ENCODE measurements at regions not wholly inside any gene's neighbourhood (a gene's known extent, or its start where the extent isn't known, plus 50 kb on each side); places are given as distances from the start of the nearest gene placed in this dataset.

DNA sequence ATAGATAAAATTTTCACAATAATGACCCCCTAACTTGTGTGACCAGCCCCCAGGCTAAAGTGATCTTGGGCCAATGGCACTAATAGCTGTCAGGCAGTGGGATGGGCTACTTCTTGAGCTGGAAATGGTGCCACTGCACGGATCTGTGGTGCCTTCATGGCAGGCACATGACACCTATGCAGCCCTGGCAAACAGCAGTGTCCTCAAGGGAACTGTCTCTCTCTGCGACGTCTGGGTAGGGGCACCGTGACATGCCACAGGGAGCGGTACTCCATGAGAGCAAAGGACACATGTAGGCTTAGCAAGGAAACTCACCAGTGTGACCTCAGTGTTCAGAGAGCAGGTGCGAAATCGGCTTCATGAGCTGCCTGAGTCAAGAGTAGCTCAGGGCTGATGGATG is 161.7 kb upstream of the TWIST2 start:
- H2AFZ ChIP-seq (ENCODE audit: low read depth, low read length): no peak overlapping the region
- no peaks in the 10 kb centered on the region for H3K27me3 ChIP-seq (ENCODE audit: insufficient read depth, low read length)
- no peak overlapping the region for H3K4me3 ChIP-seq (ENCODE audit: low read length)
- H3K9me3 ChIP-seq (ENCODE audit: low read length): no peaks in the 10 kb centered on the region
- H3K36me3 ChIP-seq (ENCODE audit: insufficient read depth, low read length): no peaks in the 10 kb centered on the region
- H3K4me1 ChIP-seq (ENCODE audit: insufficient read depth, low read length): no peaks in the 10 kb centered on the region

DNA sequence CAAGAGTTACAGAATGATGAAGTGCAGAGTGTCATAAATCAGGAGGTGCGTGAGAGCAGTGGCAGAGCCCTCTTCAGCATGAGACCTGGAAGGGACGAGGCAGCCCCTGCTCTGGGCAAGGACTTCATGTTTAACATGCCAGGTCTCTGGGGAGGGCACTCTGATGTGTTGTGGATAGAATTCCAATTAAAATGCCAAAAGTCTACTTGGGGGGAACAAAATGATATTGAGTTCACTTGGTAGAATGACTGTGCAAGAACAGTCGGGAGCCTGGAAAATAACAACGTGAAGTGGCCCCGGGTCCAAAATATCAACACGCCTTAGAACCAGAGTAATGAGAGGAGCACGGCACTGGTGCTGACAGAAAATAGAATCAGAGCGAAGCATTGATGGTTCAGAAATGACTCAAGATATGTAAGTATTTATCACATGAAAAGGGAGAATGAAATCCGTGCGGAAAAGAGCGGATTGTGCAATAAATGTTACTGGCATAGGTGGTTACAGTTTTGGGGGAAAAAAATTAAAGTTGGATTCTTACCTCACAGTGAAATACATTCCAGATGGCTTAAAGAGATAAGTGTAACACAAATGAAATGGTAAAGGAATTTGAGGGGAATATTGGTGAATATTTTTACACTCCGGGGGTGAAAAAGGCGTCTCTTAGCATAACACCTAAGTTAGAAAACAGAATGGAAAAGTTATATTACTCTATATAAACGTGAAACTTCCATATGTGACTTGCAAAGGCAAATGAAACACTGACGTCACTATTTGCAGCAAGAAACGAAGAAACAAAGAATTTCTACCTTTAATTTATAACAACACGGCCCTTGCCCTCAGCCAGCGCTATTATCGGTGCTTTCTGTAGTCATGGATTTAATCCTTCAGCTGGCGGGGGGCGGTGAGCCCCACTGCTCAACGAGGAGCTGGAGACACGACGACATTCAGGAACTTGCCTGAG is 159.4 kb upstream of the TWIST2 start:
- H3K4me3 ChIP-seq (ENCODE audit: low read length): no peak overlapping the region
- H3K36me3 ChIP-seq (ENCODE audit: insufficient read depth, low read length): no peaks in the 10 kb centered on the region
- H3K27me3 ChIP-seq (ENCODE audit: insufficient read depth, low read length): no peaks in the 10 kb centered on the region

DNA sequence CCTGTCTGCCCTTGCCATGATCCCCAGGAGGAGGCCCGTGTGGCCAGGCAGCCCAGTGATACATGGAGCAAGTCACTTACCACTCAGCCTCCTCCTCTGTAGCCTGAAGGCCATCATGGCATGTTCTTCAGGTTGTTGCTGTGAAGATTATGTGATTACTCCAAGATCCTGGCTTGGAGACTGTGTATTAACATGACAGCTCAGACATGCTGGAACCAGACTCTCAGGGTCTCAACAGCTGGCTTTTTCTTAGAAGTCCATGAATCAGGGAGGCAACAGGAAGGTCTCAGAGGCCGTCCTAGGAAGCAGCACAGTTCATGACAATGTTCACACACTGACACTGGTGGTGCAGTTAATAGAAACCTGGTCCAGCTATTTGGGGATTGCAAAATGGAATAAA is 158.6 kb upstream of the TWIST2 start:
- Histone ChIP-seq H3K4me1 (ENCODE audit: insufficient read depth, low read length) (no peaks in the 10 kb centered on the region), H3K36me3 (ENCODE audit: insufficient read depth, low read length) (no peaks in the 10 kb centered on the region), H2AFZ (ENCODE audit: low read depth, low read length) (no peak overlapping the region), H3K4me3 (ENCODE audit: low read length) (no peak overlapping the region), H3K27me3 (ENCODE audit: insufficient read depth, low read length) (no peaks in the 10 kb centered on the region), H3K9me3 (ENCODE audit: low read length) (no peaks in the 10 kb centered on the region)

More for the DNA sequence above, 159.4 kb upstream of the TWIST2 start:
- Histone ChIP-seq H3K4me1 (ENCODE audit: insufficient read depth, low read length) (no peaks in the 10 kb centered on the region), H3K9me3 (ENCODE audit: low read length) (no peaks in the 10 kb centered on the region), H2AFZ (ENCODE audit: low read depth, low read length) (no peak overlapping the region)

DNA sequence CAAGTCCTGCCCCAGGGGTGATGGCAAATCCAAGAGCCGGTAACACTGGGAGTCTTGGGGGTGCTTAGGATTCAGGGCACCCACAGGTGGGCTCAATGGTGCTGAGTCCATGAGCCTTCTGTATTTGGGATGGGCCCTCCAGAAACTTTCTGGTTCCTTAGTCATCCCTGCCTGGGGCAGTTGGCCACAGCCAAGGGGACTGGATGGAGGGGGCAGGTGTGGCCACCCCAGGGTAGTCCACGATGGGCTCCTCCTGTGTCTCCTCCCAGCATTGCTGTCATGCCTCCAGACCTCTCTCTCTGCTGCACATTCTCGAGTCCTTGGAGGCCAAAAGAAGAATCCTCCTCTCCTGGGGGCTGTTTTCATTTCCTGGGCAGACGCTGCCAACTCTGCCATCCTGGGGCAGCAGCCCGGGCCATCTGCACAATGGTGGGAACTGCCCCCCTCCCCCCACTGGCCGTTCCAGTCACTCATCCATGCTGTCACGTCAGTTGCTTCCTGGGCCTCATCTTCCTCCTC is 158.0 kb upstream of the TWIST2 start:
- H3K27me3 ChIP-seq (ENCODE audit: insufficient read depth, low read length): no peaks in the 10 kb centered on the region
- H2AFZ ChIP-seq (ENCODE audit: low read depth, low read length): no peak overlapping the region
- H3K9me3 ChIP-seq (ENCODE audit: low read length): no peaks in the 10 kb centered on the region
- H3K4me1 ChIP-seq (ENCODE audit: insufficient read depth, low read length): no peaks in the 10 kb centered on the region
- no peak overlapping the region for H3K4me3 ChIP-seq (ENCODE audit: low read length)
- H3K36me3 ChIP-seq (ENCODE audit: insufficient read depth, low read length): no peaks in the 10 kb centered on the region

DNA sequence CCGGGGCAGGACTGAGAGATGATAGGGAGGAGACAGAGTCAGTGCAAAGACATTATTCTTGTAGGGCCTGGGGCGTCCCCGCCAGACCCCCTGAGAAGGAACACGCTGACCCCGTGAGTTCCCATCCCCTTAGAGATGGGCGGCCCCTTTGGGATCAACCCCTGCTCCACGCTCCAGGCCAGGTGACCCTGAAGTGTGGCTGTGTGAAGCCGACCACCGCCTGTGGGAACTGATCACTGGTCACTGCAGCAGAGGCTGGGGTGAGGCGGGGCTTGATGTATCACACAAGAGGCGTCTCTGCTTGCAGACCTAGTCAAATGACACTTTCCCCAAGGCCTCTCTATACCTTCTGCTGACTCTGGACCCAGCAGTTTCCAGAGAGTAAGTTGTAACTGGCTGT is 157.4 kb upstream of the TWIST2 start:
- Histone ChIP-seq H3K36me3 (ENCODE audit: insufficient read depth, low read length) (no peaks in the 10 kb centered on the region), H3K9me3 (ENCODE audit: low read length) (no peaks in the 10 kb centered on the region)

DNA sequence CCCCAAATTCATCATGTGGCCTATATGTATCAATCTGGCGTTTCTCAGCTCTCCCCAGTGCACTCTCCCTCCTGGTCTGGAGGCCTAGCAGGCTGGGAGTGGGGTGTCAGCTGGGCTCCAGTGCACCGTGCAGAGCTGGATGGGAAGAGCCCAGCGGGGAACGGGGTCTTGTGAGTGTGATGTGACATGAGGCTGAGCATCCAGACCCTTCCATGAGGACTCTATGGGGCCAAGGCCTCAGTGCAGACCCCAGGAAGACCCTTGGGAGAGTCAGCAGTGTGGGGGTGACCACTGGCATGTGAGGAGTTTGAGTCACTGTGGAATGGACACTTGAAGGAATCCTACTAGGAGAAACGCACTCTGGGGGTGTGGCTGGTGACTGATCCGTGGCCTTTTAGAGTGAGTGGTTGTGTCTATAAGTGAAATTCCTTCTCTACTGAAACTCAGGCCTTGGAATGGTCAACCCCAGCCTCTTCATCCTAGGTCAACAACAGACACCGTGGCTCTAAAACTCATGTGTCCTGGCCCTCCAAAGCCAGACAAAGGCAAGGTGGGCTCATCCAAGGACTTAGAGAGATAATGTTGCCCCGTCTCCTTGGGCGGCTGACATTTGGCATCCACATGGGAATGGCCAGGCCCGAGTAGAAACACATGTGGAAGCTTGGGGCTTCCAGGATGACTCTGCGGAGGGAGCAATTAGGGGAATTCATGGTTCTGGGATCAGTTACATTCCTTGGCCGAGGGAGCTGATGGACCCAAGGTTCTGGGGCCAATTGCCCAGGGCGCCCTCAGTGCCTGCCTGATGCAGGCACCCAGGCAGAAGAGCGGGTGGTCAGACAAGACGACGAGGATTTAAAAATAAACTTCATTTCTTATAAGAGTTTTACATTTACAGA is 156.0 kb upstream of the TWIST2 start:
- Histone ChIP-seq H3K4me1 (ENCODE audit: insufficient read depth, low read length) (no peaks in the 10 kb centered on the region), H3K36me3 (ENCODE audit: insufficient read depth, low read length) (no peaks in the 10 kb centered on the region), H3K27me3 (ENCODE audit: insufficient read depth, low read length) (no peaks in the 10 kb centered on the region), H3K4me3 (ENCODE audit: low read length) (no peak overlapping the region), H3K9me3 (ENCODE audit: low read length) (no peaks in the 10 kb centered on the region), H2AFZ (ENCODE audit: low read depth, low read length) (no peak overlapping the region)

More for the DNA sequence above, 157.4 kb upstream of the TWIST2 start:
- Histone ChIP-seq H3K4me1 (ENCODE audit: insufficient read depth, low read length) (no peaks in the 10 kb centered on the region), H3K27me3 (ENCODE audit: insufficient read depth, low read length) (no peaks in the 10 kb centered on the region), H3K4me3 (ENCODE audit: low read length) (no peak overlapping the region), H2AFZ (ENCODE audit: low read depth, low read length) (no peak overlapping the region)

DNA sequence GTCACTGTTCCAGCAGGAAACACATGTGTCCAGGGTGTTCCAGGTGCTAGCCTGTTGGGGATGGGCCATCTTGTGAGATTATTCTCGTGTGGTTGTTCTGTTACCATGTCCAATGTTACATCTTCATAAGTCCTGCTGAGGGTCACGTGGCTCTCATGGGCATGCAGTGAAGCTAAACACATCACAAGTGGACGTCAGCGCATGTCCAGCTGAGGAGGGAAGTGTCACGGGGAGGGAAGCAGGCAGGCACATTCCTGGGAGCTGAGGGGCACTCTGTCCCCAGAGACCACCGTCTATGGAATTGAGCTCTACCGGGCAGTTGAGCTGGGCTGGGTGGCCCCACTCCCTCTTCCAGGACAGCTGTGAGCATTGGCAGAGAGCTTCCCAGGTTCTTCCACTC is 155.3 kb upstream of the TWIST2 start:
- no peaks in the 10 kb centered on the region for H3K36me3 ChIP-seq (ENCODE audit: insufficient read depth, low read length)
- no peaks in the 10 kb centered on the region for H3K4me1 ChIP-seq (ENCODE audit: insufficient read depth, low read length)
- H2AFZ ChIP-seq (ENCODE audit: low read depth, low read length): no peak overlapping the region
- H3K27me3 ChIP-seq (ENCODE audit: insufficient read depth, low read length): no peaks in the 10 kb centered on the region
- no peak overlapping the region for H3K4me3 ChIP-seq (ENCODE audit: low read length)
- no peaks in the 10 kb centered on the region for H3K9me3 ChIP-seq (ENCODE audit: low read length)

DNA sequence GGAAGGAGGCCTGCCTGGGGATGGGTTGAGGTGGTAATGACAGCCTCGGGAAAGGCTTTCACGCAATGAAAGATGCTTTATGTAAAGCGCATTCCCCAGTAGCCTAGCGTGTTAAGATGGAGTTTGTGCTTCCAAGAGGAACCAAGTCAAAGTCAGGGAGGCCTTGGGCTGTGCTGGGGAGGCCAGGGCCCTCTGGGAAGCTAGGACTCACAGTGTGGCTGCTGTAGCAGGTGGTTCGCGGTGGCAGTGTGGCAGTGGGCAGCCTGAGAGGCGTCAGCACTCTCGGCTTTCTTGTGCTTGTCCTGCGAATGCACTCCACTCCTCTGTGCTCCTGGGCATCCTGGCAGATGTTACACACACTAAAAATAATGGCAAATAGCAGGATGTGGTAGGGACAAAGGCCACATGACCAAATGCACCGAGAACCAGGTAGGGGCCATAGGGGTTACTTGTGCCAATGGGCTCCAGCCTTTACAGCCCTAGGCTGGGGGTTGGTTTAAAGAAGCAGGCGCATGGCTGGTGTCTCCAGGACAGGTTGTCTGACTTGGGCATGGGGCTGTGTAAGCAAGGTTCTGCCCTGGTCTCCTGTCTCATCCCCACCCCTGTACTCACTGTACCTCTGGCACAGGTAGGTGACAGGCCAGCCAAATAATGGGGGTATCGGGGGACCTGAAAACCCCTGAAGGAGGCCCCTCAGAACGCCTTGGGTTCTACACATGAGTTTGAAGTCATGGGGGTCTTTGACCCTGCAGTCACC is 154.4 kb upstream of the TWIST2 start:
- Histone ChIP-seq H3K36me3 (ENCODE audit: insufficient read depth, low read length) (no peaks in the 10 kb centered on the region), H2AFZ (ENCODE audit: low read depth, low read length) (no peak overlapping the region), H3K4me1 (ENCODE audit: insufficient read depth, low read length) (no peaks in the 10 kb centered on the region), H3K27me3 (ENCODE audit: insufficient read depth, low read length) (no peaks in the 10 kb centered on the region), H3K4me3 (ENCODE audit: low read length) (no peak overlapping the region), H3K9me3 (ENCODE audit: low read length) (no peaks in the 10 kb centered on the region)

DNA sequence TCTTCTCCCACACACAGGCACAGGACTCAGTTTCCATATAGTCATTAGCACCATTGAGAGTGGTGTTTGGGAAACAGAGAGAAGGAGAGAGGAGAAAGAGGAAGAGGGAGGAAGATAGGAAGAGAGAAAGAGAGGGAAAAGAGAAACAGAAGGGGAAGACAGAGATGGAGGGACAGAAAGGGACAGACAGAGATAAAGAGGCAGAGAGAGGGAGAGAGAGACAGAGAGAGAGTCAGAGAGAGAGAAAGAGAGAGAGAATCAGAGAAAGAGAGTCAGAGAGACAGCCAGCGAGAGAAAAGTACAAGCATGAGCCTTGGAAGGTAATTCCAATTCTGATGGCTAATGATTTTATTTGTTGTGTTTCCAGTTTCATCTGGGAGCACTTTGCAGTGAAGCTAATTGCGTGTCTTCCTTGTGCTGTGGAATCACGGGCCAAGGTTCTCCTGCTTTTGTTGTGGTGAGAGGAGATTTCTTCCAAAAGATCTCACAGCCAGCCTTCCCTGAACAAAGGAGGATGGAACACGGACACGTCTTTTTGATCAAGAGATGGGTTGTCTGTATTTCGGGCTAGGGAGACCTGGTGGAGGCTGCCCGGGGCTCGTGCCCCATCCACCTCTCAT is 153.6 kb upstream of the TWIST2 start:
- no peaks in the 10 kb centered on the region for H3K4me1 ChIP-seq (ENCODE audit: insufficient read depth, low read length)
- no peaks in the 10 kb centered on the region for H3K27me3 ChIP-seq (ENCODE audit: insufficient read depth, low read length)
- H2AFZ ChIP-seq (ENCODE audit: low read depth, low read length): no peak overlapping the region
- H3K36me3 ChIP-seq (ENCODE audit: insufficient read depth, low read length): no peaks in the 10 kb centered on the region
- no peaks in the 10 kb centered on the region for H3K9me3 ChIP-seq (ENCODE audit: low read length)
- no peak overlapping the region for H3K4me3 ChIP-seq (ENCODE audit: low read length)

DNA sequence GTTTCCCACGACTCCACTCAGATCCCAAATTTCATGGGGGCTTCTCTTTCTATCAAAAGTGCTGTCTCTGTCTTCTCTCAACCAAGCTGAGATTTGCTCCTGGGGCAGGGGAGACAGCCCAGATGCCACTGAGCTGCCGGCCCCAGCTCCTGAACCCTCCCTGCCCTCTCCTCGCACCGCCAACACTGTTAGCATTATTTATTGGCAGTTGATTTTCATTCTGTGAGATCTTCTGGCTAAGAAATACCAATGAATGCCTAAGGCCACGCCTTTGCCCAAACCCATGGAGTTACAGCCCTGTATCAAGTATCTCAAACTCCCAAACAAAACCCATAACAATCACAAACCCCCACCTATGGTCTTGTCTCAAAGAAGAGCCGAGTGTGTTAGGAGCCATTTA is 153.0 kb upstream of the TWIST2 start:
- H3K4me3 ChIP-seq (ENCODE audit: low read length): no peak overlapping the region
- no peaks in the 10 kb centered on the region for H3K36me3 ChIP-seq (ENCODE audit: insufficient read depth, low read length)
- H3K4me1 ChIP-seq (ENCODE audit: insufficient read depth, low read length): no peaks in the 10 kb centered on the region
- no peaks in the 10 kb centered on the region for H3K27me3 ChIP-seq (ENCODE audit: insufficient read depth, low read length)
- no peaks in the 10 kb centered on the region for H3K9me3 ChIP-seq (ENCODE audit: low read length)
- no peak overlapping the region for H2AFZ ChIP-seq (ENCODE audit: low read depth, low read length)

DNA sequence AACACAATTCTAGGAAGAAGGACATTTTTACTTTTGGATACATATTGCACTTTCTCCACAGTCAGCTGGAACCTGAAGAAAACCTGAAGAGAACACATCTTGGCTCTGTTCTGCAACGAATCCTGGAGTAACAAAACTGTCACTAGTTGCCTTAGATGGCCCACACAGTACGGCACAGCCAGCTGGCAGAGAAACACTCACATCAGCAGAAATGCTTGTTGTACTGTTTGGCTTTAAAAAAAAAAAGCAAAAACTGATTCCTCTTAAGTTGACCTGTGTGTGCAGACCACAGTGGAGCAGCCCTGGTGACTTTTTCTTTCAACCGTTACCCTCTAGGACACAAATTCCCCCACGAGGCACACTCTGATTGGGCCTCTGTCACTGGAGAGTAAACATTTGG is 152.3 kb upstream of the TWIST2 start:
- no peaks in the 10 kb centered on the region for H3K4me1 ChIP-seq (ENCODE audit: insufficient read depth, low read length)
- no peaks in the 10 kb centered on the region for H3K27me3 ChIP-seq (ENCODE audit: insufficient read depth, low read length)
- H3K9me3 ChIP-seq (ENCODE audit: low read length): no peaks in the 10 kb centered on the region
- no peak overlapping the region for H3K4me3 ChIP-seq (ENCODE audit: low read length)
- no peaks in the 10 kb centered on the region for H3K36me3 ChIP-seq (ENCODE audit: insufficient read depth, low read length)
- H2AFZ ChIP-seq (ENCODE audit: low read depth, low read length): no peak overlapping the region

DNA sequence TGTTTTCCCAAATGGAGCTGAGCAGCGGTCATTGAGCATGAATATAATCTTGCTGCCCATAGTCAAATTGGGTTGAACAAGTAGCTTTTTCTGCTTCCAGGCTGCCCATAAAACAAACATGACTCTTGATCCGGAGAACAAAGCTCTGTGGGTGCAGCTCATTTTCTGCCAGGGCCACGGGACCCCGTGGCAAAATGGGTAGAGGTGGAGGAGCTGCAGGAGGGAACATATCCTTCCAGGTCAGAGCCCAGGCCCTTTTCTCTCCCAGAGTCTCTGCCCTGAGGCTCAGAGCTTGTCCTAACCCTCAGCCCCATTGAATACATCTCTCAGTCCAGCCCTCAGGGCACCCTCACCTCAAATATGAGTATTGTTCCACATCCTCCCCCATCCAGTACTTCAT is 151.6 kb upstream of the TWIST2 start:
- no peak overlapping the region for H3K4me3 ChIP-seq (ENCODE audit: low read length)
- no peak overlapping the region for H2AFZ ChIP-seq (ENCODE audit: low read depth, low read length)
- no peaks in the 10 kb centered on the region for H3K9me3 ChIP-seq (ENCODE audit: low read length)
- peaks cover 4% of the 10 kb centered on the region for H3K27me3 ChIP-seq (ENCODE audit: insufficient read depth, low read length)
- no peaks in the 10 kb centered on the region for H3K4me1 ChIP-seq (ENCODE audit: insufficient read depth, low read length)
- no peaks in the 10 kb centered on the region for H3K36me3 ChIP-seq (ENCODE audit: insufficient read depth, low read length)
